HCEC 1CT (cell line): ENCODE measurements at regions not wholly inside any gene's neighbourhood (a gene's known extent, or its start where the extent isn't known, plus 50 kb on each side); places are given as distances from the start of the nearest gene placed in this dataset.
"Not testable (repeated sequence)": the region's sequence is repeated elsewhere in the genome, so short reads cannot be mapped to it uniquely, and the experiment has no call there.

Source experiments
- DNase-seq: peaks from one replicate; pipeline ENCODE4 v3.0.0-alpha.2; 2017

DNA sequence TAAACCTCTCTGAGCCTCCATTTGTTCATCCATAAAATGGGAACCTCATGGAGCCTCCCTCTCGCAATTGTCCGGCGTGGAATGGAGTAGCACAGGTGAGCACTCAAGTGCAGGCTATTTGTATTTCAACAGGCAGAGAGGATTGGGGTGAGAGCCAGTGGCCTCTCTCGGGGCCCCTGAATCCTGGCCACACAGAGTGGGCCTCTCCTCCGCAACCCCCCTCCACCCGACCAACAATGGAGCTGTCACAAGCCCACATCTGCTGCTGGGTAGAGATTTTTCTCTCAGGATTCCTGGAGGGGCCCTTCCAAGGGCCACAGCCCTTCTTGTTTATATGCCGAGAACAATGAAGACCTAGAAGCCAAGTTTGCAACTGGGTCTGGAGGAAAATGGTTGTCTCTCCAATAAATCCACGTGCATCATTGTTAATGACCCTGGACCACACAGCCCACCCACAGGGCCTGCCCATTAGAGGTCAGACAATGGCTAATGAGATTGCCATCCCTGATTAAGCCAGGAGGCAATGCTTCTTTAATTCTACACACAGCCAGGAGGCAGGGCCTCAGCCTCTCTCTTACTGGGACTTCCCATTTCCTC is 233.0 kb downstream of the ANKRD60 start:
- no peak for DNase-seq

GRCh38 chr20:57993716-57994431 is 234.6 kb downstream of the ANKRD60 start:
- no peak for DNase-seq

GRCh38 chr20:57991211-57991881 is 237.1 kb downstream of the ANKRD60 start:
- no peak for DNase-seq

- no peak for DNase-seq
Observed at GRCh38 chr20:57990396-57990987, 238.0 kb downstream of the ANKRD60 start.

- no peak for DNase-seq
Observed at GRCh38 chr20:57988828-57989227, 239.6 kb downstream of the ANKRD60 start.

GRCh38 chr20:57988422-57988821 is 240.0 kb downstream of the ANKRD60 start:
- no peak for DNase-seq

GRCh38 chr20:57987659-57988058 is 240.8 kb downstream of the ANKRD60 start:
- DNase-seq = no peak

DNA sequence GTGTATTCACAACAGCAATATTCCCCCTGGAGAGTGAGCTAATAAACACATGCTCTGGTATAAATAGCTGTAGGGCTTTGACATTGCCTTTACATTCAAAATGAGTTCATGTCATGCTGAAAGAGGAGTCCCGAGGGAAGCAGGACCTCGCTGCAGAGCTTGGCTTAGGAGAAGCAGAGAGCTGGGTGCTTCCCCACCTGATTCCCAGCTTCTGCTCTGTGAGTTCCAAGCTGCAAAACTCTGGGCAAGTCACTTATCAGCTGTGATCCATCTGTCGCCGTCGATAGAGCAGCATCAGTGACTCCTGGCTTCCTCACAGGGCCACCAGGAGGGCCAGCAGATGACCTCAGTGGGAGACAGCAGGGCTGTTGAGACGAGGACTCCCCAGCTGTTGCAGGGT is 241.8 kb downstream of the ANKRD60 start:
- no peak for DNase-seq

GRCh38 chr20:57985278-57985677 is 243.2 kb downstream of the ANKRD60 start:
- no peak for DNase-seq

DNA sequence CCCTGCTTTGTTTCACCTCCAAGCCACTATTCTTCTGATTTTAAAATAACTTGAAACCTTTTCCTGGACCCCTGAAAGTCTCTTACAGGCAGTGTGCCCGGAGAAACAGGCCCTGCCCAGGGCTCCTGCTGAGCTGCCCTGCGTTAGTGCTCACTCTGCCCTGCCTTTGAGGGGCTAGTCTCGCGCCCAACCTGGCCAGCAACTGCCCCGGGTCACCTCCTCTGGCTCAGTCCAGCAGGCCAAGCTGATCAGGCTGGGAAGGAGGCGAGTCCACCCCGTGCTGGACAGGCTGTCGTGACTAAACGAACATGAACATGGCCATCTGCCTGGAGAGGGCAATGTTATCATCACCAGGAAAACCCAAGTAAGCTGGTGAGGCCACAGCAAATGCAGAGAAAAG is 245.4 kb downstream of the ANKRD60 start:
- no peak for DNase-seq

DNA sequence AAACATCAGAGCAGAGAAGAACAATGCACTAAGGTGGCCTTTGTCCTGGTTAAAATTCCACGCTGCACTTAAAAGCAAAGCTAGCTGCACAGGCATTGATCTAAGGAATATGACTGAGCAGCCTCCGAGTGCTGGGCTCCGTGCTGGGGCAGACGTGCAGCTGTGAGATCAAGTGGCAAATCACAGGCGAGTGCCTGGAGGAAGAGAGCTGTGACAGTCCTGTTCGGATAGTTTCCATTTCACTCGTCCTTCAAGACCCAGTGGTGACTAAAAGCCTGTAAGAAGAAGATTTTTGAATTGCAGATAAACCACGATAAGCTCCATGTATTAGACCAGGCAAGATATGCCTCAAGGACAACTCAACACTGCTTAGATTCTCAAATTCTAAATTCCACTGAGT is 247.9 kb downstream of the ANKRD60 start:
- DNase-seq = no peak

GRCh38 chr20:57977569-57977968 is 250.9 kb downstream of the ANKRD60 start:
- no peak for DNase-seq

DNA sequence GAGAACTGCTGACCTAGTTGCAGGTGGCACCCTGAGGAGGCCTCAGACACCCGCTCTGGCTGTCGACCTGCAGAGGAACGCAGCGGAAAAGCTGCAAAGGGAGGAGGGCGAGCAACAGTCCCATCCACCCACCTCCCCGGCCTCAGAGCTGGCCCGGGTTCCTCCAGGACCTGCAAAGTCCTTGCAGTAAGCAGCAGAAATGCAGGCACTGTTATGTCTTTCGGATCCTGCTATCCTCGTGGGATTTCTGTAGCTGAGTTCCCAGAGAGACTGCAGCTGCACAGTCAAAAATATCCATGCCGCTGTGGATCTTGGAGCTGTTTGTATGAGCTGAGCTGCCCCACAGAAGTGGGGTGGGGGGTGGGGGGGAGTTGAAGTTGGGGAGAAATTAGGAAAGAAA is 251.3 kb downstream of the ANKRD60 start:
- no peak for DNase-seq

DNA sequence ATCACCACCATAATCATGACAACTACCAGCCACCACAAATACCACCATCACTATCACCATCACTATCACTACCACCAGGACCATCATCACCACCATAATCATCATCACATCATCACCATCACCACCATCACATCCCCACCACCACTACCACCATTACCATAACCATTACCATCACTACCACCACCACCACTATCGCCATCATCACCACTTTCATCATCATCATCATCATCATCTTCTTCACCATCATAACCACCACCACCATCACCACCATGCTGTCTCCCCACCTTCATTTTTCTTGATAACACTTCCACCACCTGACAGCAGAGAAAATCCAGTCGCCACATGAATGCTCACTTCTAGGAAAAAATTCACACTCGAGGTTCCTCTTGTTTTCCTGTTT is 253.6 kb downstream of the ANKRD60 start:
- DNase-seq = no peak

DNA sequence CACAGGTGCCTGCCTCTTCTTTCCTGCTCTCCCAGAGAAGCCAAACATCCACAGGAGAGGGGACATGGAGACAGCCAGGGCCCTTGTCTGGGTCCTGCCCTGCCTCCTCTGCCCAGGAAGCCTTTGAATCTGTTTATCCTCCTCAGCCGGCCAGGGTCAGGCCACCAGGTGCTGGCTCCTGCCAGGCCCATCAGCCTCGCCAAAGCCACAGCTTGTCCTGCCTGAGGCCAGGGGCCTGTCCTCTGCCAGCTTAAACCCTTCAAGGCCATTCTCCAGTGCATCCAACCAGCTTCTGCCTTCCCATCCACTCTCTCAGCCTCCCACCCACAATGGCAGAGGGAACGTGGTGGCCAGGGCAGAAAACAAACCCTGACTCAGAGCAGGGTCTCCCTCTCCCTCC is 254.6 kb downstream of the ANKRD60 start:
- DNase-seq = no peak

DNA sequence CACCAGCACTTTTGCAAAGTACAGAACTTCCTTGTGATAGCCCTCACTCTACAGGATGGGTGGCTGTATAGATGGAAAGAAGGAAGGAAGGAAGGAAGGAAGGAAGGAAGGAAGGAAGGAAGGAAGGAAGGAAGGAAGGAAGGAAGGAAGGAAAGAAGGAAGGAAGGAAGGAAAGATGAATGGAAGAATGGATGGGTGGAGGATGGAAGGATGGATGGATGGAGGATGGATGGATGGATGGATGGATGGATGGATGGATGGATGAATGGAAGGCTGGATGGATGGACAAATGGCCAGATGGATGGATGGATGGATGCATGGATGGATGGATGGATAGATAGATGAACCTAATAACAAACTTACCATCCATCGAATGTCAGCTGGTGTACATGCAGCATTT is 256.9 kb downstream of the ANKRD60 start:
- not testable (repeated sequence) for DNase-seq

DNA sequence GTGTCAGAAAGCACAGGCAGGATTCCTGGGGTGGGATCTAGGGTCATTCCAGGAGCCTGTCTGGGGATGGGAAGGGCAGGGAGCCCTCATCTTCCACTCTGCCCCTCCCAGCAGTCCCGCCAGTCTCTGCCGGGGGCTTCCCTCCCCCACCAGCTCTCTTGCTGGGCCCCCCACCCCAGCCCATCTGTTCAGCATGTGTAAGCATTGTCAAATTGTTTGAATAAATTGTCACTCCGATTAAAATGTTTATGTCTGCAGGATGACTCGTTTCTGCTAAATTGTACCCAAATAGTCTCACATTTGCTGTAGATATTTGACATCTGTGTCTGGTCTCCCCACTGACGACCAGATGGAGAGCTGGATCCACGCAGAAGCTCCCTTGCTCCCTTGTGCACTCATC is 257.6 kb downstream of the ANKRD60 start:
- DNase-seq = no peak

- DNase-seq = no peak
Observed at GRCh38 chr20:57970116-57970515, 258.3 kb downstream of the ANKRD60 start.

DNA sequence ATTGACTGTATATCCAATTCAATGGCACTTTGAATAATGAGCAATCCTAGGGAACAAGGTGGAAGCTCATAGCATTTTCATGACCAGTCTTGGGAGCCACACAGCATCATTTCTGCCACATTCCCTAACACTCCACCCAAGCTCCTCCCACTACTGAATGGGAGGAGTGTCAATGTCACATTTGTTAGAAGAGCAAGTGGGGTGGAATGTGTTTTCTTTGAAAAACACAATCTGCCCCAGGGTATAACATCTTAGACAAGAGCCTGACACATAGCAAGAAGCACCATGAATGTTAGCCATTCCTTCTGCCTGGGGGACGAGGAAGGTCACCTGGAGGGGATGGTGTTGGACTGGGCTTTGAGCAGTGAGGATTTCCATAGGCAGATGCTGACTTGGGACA is 258.3 kb upstream of the PMEPA1 start:
- no peak for DNase-seq

DNA sequence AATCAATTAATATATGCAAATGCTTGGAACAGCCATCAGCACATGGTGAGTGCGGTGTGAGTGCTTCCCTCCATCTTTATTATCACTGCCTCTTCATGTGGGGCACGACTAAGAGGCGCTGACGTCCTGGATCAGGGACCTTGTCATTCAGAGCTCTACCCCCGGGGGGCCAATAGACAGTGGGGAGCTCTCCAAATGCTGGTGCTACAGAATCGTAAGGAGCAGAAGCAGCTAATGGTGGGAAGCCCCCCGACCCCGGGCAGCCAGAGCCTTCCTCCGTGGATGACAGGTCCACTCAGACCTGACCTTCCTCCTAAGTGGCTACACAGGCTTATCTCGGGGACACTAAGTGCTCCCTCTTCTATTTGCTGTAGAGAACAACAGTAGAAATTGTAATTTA is 257.5 kb upstream of the PMEPA1 start:
- no peak for DNase-seq

GRCh38 chr20:57966620-57967019 is 256.8 kb upstream of the PMEPA1 start:
- DNase-seq = no peak

DNA sequence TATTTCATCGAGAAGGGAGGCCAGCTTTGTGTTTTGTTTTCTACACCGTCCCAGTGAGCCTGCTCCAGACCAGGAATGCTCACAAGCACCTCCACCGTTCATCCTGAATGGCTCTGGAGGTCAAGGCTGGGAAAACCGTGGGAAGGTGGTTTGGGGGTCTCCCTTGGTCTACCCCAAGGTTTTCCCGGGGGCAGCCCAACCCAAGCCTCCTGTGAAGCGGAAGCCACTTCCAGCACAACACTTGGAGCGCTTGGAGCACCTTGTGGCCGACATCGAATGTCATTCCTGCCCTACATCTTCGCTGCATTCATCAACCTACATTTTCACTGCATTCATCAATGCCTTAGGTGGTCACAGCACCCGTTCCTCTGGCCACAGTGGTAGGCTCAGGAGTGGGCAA is 255.6 kb upstream of the PMEPA1 start:
- DNase-seq = no peak

DNA sequence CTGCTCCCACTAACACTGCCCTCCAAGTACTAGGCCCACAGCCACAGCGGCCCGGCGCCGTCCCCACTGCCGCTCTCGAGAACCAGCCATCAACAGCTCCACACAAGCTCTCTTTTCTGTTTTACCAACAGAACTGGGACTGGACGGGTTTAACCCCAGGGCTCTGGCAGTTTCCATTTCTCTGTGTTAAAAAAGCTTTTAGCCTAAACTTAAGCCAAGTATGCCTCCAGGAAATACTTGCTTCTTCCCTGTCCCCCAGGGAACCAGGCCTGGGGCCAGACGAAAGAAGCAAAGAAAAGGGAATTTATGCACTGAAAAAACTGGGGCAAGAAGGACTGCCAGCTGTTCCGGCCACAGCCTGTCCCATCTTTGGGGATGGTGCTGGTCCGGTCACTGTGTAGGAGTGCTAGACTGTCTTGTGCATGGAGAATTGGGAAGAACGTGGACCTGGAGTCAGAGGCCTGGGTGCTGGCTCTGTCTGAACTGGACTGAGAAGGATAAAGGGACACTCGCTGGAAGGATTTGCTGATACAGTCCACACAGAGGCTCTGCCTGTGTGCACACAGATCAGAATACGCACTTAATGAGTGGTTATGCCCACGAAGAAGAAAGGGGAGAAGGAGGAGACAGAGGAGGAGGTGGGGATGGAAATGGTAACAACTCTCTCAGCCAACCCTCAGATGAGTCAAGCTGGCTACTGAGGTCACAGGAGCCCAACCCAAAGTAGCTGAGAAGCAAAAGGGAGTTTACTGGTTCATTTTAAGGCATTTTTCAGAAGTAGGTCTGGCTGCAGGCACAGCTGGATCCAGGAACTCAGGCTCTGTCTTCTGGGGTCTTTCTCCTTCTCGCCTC is 254.4 kb upstream of the PMEPA1 start:
- DNase-seq = no peak
